ENCODE measurements at regions not wholly inside any gene's neighbourhood (a gene's known extent, or its start where the extent isn't known, plus 50 kb on each side); places are given as distances from the start of the nearest gene placed in this dataset.

- TF ChIP-seq CTCF (IDR thresholded peaks at IDR 0.05) (no peak), POLR2A (IDR thresholded peaks at IDR 0.05) (no peak), POLR2AphosphoS5 (IDR thresholded peaks at IDR 0.05) (no peak)
Measured at GRCh38 chr3:177367788-177368187, 170.5 kb upstream of the TBL1XR1 start.

All from breast epithelium (tissue), 3 donors.